Activated T-cell treated with anti-CD3 and anti-CD28 coated beads, Interleukin-2, amount 50 U/mL, for 48 hours (primary cell): ENCODE measurements at regions not wholly inside any gene's neighbourhood (a gene's known extent, or its start where the extent isn't known, plus 50 kb on each side); places are given as distances from the start of the nearest gene placed in this dataset.
"Not testable (repeated sequence)": the region's sequence is repeated elsewhere in the genome, so short reads cannot be mapped to it uniquely, and the experiment has no call there.

Source experiments
- DNase-seq, 2 experiments: peaks; one replicate each; pipeline ENCODE4 v3.0.0-alpha.2; 2020

DNA sequence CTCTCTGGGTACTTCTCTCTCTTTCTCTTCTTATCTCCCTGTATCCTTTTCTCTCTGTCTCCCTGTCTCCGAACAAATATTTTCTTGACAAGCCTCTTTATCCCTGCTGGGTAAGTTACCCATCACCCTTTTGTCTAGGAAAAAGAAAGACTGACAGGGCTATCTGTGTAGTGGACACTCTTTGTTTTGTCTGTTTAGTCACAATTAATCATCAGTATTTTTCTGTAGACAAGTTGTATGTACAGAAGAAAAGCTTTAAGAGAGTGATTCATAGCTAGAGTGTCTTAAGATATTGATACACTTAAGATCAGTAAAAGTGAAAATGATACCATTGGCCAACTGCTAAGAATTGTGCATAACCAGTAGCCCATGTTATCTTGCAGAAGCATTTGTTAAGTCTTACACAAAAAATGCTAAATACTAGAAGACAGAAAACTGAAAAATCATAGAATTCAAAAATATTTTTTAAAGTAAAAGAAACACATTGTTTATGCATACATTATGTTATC is 1043.8 kb upstream of the EDIL3 start:
- no peak for DNase-seq

DNA sequence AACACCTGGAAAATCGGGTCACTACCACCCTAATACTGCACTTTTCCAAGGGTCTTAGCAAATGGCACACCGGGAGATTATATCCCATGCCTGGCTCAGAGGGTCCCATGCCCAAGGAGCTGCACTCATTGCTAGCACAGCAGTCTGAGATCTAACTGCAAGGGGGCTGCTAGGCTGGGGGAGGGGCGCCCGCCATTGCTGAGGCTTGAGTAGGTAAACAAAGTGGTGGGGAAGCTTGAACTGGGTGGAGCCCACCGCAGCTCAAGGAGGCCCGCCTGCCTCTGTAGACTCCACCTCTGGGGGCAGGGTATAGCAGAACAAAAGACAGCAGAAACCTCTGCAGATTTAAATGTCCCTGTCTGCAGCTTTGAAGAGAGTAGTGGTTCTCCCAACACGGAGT is 1047.0 kb upstream of the EDIL3 start:
- not testable (repeated sequence) for DNase-seq

GRCh38 chr5:85441156-85441555 is 1056.5 kb upstream of the EDIL3 start:
- DNase-seq: no peak

- DNase-seq: no peak
Measured at GRCh38 chr5:85441853-85442252, 1057.2 kb upstream of the EDIL3 start.

DNA sequence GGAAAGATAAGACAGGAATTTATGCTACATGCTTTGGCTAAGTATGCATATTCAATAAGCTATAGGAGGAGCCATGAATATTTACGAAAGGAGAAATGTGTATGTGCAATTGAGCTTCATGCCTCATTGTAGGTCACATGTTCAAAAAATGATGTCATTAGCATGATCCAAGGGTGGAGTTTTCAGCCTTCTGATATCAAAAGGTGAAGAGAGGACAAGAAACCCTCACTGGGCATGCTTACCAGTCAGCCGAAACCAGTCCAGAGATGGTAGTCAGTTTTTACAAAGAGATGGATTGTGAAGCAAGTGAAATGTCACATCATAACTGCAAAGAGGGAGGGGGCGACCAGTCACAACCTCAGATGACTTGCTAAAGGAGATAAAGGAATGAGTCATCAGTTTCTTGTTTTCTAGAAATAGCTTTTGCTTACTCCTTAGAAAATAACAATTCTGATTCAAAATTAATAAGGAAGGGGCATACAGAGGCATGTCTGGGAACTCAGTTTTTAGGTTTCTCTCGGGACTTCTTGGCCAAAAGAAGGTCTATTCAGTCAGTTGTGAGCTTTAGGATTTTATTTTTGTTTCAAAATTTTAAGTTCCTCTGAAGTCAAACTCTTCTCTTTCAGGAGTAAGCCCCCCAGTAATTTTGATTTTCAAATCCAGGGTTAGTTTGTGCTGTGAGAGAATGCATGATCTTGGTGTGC is 1067.8 kb upstream of the EDIL3 start:
- no peak for DNase-seq

GRCh38 chr5:85453026-85453349 is 1068.3 kb upstream of the EDIL3 start:
- DNase-seq: no peak

DNA sequence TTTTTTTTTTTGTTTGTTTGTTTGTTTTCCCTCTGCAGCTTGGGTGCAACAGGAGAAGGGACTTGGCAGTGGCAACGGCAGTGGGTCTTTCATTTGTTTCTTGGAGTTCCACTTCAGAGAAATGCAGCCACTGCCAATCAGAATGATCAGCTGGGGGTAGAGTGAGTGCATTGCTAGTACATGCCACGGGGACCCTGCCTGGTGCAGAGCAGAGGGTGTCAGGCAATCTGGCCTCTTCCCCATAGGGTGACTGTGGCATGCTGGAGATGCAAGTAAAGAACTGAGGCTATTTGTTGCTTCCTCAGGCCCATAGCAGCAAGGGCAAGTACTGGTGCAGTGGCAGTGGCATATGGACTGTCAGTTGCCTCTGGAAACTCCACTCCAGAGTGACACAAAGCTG is 1073.6 kb upstream of the EDIL3 start:
- no peak for DNase-seq

- no peak for DNase-seq
Measured at GRCh38 chr5:85462957-85463356, 1078.3 kb upstream of the EDIL3 start.

- DNase-seq: no peak
Measured at GRCh38 chr5:85466423-85466822, 1081.7 kb upstream of the EDIL3 start.

DNA sequence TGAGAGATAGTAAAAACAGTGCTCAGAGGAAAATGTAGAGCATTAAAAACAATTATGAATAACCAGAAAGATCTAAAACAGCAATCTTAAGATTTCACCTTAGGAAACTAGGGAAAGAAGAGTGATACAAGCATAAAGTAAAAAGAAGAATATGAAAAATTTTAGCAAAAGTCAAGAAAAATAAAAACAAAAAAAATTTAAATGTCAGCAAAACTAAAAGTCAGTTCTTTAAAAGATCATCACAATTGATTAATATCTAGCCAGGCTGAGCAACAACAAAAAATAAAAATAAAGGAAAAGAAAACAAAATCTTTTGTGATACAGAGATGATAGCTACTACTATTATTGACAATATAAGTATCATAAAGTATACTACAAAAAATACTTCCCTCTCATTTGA is 1088.1 kb upstream of the EDIL3 start:
- no peak for DNase-seq

- DNase-seq: not testable (repeated sequence)
Measured at GRCh38 chr5:85475151-85475550, 1090.5 kb upstream of the EDIL3 start.

GRCh38 chr5:85476617-85477016 is 1091.9 kb upstream of the EDIL3 start:
- no peak for DNase-seq

DNA sequence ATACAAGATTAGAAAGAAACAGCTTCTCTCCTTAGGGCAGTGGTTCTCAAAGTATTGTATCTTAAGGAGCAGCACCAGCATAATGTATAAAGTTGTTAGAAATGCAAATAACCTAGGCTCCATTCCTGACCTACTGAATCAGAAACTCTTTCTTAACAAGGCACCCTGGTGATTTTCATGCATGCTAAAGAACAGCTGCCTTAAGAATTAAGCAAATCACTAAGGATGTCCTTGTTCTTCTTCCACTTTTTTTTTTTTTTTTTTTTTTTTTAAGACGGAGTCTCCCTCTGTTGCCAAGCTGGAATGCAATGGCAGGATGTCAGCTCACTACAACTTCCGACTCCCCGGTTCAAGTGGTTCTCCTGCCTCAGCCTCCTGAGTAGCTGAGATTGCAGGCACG is 1095.2 kb upstream of the EDIL3 start:
- DNase-seq: no peak

DNA sequence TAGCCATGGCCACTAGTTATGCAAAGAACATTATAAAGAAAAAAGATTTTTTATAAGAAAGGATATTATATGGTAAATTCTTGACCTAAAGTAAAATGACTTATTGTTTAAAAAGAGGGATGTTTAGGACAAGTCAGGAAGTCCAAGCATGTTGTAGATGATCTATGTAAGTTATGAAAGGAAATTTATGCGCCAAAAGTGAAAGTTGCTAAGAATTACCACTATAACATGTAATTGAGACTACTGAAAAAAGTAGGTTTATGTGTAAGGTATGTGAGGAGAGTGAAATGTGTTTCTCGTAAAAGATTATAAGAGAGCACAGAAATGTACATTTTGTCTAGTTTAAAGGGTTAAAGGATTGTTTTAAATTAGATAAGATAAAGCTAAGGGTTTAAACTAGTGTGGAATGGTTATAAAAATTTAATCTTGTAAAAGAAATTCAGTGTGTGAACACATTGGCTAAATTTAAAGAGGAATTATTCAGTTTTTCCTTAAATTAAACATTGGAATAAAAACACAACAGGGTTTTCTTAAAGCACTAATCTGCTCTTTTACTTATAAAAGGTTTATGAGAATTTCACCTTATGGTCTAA is 1100.4 kb upstream of the EDIL3 start:
- DNase-seq: no peak

DNA sequence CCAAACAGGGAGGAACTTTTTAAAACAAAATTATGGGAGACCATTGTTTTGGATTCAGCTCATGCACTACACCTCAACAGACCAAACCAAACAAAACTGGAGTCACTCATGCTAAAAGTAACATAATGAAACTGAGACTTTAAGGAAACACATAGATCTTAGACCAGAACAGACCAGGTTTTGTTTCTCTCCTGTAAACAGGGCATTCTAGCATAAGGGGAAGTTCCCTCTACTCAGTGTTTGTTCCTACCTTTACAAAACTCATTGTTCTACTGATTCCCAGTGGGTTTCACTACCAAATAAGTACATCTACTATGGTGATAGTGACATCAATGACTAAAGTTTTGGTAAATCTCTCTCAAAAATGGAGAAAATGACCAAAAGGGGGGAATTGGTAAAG is 1103.6 kb upstream of the EDIL3 start:
- DNase-seq: no peak

GRCh38 chr5:85500869-85501268 is 1116.2 kb upstream of the EDIL3 start:
- no peak for DNase-seq

GRCh38 chr5:85512896-85513295 is 1104.8 kb upstream of the COX7C start:
- DNase-seq: no peak

- no peak for DNase-seq
Measured at GRCh38 chr5:85515588-85515987, 1102.2 kb upstream of the COX7C start.

DNA sequence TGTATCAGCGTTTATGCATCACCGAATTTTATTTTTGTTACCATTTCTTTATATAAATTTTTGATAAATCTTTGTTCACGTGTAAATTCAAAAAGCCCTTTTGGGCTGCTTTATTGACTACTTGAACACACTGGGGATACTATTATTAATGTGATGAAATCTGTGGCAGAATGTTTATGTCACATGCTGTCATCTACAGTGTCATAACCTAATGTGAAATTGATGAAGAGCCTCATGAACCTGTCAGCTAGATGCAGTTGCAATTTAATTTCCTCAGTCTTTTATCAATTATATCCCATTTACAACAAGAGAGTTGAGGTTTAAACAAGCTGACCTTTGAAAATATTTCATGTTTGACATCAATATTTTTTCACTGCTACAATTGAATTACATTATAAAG is 1100.4 kb upstream of the COX7C start:
- DNase-seq: no peak

DNA sequence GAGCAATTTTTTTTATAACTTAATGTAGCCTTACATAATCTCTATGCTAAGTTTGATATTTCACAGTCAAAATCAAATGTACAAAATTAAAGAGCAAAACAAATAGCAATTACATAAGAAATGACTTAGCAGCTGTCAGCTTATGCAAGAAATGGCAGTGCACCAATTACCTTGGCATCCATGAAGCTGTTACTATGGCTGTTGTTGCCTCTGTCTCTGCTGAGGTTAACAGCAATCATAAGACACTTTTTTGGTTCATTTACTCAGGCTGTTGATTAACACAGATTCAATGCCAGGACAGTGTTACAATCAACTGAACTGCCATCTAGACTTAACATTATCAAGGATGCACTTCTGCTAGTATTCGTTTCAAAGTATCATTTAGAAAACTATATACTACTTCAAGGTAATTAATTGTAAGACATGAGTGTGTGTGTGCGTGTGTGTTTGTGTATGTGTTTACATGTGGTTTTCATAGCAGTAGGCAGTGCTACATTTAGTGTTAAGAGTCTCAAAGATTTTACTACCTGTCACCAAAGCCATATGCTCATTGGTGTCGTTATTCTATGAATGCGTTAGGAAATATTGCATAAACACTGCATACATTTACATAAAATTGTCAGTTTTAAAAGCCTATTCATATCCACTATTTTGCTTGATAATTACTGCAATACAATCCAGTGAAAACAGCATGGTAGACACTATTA is 1084.2 kb upstream of the COX7C start:
- no peak for DNase-seq

- no peak for DNase-seq
Measured at GRCh38 chr5:85538362-85538761, 1079.4 kb upstream of the COX7C start.

DNA sequence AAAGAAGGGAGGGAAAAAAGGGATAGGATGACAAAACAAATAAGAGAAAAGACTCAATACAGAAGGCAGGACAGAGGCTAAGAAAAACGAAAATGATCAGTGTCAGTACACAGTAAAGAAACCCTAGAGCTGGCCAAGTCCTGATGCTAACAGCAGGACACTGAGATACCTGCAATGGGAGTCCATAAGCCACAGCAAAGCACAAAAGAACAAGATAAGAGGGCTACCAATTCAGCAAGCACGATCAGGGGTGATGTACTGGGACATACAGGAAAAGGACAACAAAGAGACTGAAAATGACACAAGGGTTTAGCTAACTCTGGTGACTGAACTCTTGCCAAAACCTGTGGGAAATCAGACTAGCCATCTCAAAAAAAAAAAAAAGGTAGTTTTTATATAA is 1072.6 kb upstream of the COX7C start:
- DNase-seq: no peak

GRCh38 chr5:85549229-85549628 is 1068.5 kb upstream of the COX7C start:
- DNase-seq: no peak

GRCh38 chr5:85549836-85550599 is 1067.7 kb upstream of the COX7C start:
- DNase-seq: no peak
